Smooth muscle cell (in vitro differentiated cells): ENCODE measurements at regions not wholly inside any gene's neighbourhood (a gene's known extent, or its start where the extent isn't known, plus 50 kb on each side); places are given as distances from the start of the nearest gene placed in this dataset.

Experiments
- DNase-seq: peaks from one replicate; lab custom pipeline; 2025; ENCODE audit not compliant: unreplicated experiment; lab: John Stamatoyannopoulos, UW
- H2AFZ ChIP-seq: fragments of 200-600 bp; sonication (generic); 2 replicates; pipeline ENCODE4 v1.6.0; 2016; ENCODE audit warnings: antibody characterized with exemption, low read depth, mild to moderate bottlenecking
- H3F3A ChIP-seq: fragments of 200-600 bp; sonication (generic); 2 replicates; pipeline ENCODE4 v1.6.0; 2017; ENCODE audit warnings: antibody characterized with exemption, low read depth
- H3K27ac ChIP-seq: fragments of 200-600 bp; sonication (generic); 2 replicates; pipeline ENCODE4 v1.5.1; 2016; ENCODE audit warnings: low read depth, mild to moderate bottlenecking
- H3K27me3 ChIP-seq: fragments of 200-600 bp; sonication (generic); 2 replicates; pipeline ENCODE4 v1.6.1; 2016; ENCODE audit warnings: low read depth, mild to moderate bottlenecking
- H3K36me3 ChIP-seq: fragments of 200-600 bp; sonication (generic); 2 replicates; pipeline ENCODE4 v1.5.1; 2016; ENCODE audit warnings: low read depth
- H3K4me1 ChIP-seq: fragments of 200-600 bp; sonication (generic); 2 replicates; pipeline ENCODE4 v1.5.1; 2016; ENCODE audit warnings: low read depth
- H3K4me2 ChIP-seq: fragments of 200-600 bp; sonication (generic); 2 replicates; pipeline ENCODE4 v1.6.0; 2016; ENCODE audit warnings: mild to moderate bottlenecking
- H3K4me3 ChIP-seq: fragments of 200-600 bp; sonication (generic); 2 replicates; pipeline ENCODE4 v1.5.1; 2016; ENCODE audit warnings: mild to moderate bottlenecking
- H3K79me2 ChIP-seq: fragments of 200-600 bp; sonication (generic); 2 replicates; pipeline ENCODE4 v1.6.0; 2016; ENCODE audit warnings: low read depth, mild to moderate bottlenecking
- H3K9ac ChIP-seq: fragments of 200-600 bp; sonication (generic); 2 replicates; pipeline ENCODE4 v1.6.0; 2016; ENCODE audit warnings: low read depth
- H3K9me3 ChIP-seq: fragments of 200-600 bp; sonication (generic); replicated peaks from 2 replicates; pipeline ENCODE4 v1.5.1; 2016; ENCODE audit warnings: low read depth
- H4K20me1 ChIP-seq: fragments of 200-600 bp; sonication (generic); 2 replicates; pipeline ENCODE4 v1.6.0; 2016; ENCODE audit warnings: low read depth
- CTCF ChIP-seq: fragments of 200-600 bp; sonication (generic); IDR thresholded peaks from 2 replicates; pipeline ENCODE4 v1.5.1; 2017; ENCODE audit warnings: borderline replicate concordance, mild to moderate bottlenecking, antibody characterized with exemption; ENCODE audit not compliant: insufficient read depth, poor library complexity, severe bottlenecking
- WGBS: methylation state at CpG from one replicate; pipeline ENCODE4 v1.1.7; 2016; ENCODE audit warnings: low lambda C conversion rate; 5-methylcytosine and 5-hydroxymethylcytosine counted together

GRCh38 chr6:91575032-91575431, 988.2 kb upstream of the MAP3K7 start:
- Histone ChIP-seq H2AFZ (no peak overlapping the region), H3K9me3 (no peaks in the 10 kb centered on the region), H3K4me3 (no peak overlapping the region), H4K20me1 (no peaks in the 10 kb centered on the region), H3K4me2 (no peak overlapping the region), H3K9ac (no peak overlapping the region), H3F3A (no peaks in the 10 kb centered on the region), H3K79me2 (no peaks in the 10 kb centered on the region), H3K27me3 (no peaks in the 10 kb centered on the region), H3K4me1 (peaks cover 20% of the 10 kb centered on the region), H3K36me3 (no peaks in the 10 kb centered on the region), H3K27ac (no peak overlapping the region)
- 86% methylated on average over 1 of the region's 1 CpG for WGBS
- DNase-seq, result no peak
- TF ChIP-seq CTCF, result no peak

GRCh38 chr6:91573826-91574416, 987.0 kb upstream of the MAP3K7 start:
- Histone ChIP-seq H2AFZ (no peak overlapping the region), H3K9me3 (no peaks in the 10 kb centered on the region), H3K4me3 (no peak overlapping the region), H3F3A (no peaks in the 10 kb centered on the region), H3K27me3 (no peaks in the 10 kb centered on the region), H3K4me2 (no peak overlapping the region), H3K4me1 (peaks cover 20% of the 10 kb centered on the region), H4K20me1 (no peaks in the 10 kb centered on the region), H3K9ac (no peak overlapping the region), H3K79me2 (no peaks in the 10 kb centered on the region), H3K27ac (no peak overlapping the region), H3K36me3 (no peaks in the 10 kb centered on the region)
- WGBS, result 84% methylated on average over 3 of the region's 3 CpGs
- DNase-seq, result no peak
- TF ChIP-seq CTCF, result no peak

- Histone ChIP-seq H3K4me3 (no peak overlapping the region), H2AFZ (no peak overlapping the region), H3K9me3 (no peaks in the 10 kb centered on the region), H3K4me2 (no peak overlapping the region), H3F3A (no peaks in the 10 kb centered on the region), H3K9ac (no peak overlapping the region), H3K4me1 (peaks cover 20% of the 10 kb centered on the region), H3K36me3 (no peaks in the 10 kb centered on the region), H3K79me2 (no peaks in the 10 kb centered on the region), H4K20me1 (no peaks in the 10 kb centered on the region), H3K27ac (no peak overlapping the region), H3K27me3 (no peaks in the 10 kb centered on the region)
- no peak for TF ChIP-seq CTCF
- 90% methylated on average over 3 of the region's 3 CpGs for WGBS
- DNase-seq, result no peak
Observed at GRCh38 chr6:91572878-91573277, 986.0 kb upstream of the MAP3K7 start.

GRCh38 chr6:91569071-91569470, 982.2 kb upstream of the MAP3K7 start:
- Histone ChIP-seq H2AFZ (no peak overlapping the region), H3K79me2 (no peaks in the 10 kb centered on the region), H3K9me3 (no peaks in the 10 kb centered on the region), H3K4me3 (no peak overlapping the region), H3K36me3 (no peaks in the 10 kb centered on the region), H3K9ac (no peak overlapping the region), H3K27ac (no peak overlapping the region), H3F3A (no peaks in the 10 kb centered on the region), H3K4me1 (peaks cover 12% of the 10 kb centered on the region), H3K4me2 (no peak overlapping the region), H3K27me3 (no peaks in the 10 kb centered on the region), H4K20me1 (no peaks in the 10 kb centered on the region)
- 68% methylated on average over 2 of the region's 2 CpGs for WGBS
- TF ChIP-seq CTCF, result no peak
- no peak for DNase-seq
